Keratinocyte (primary cell): ENCODE measurements at regions not wholly inside any gene's neighbourhood (a gene's known extent, or its start where the extent isn't known, plus 50 kb on each side); places are given as distances from the start of the nearest gene placed in this dataset.

Experiments used
- DNase-seq: peaks from one replicate; pipeline ENCODE4 v3.0.0-alpha.2; 2011; ENCODE audit warnings: low read depth, missing footprints, low spot score
- FAIRE-seq: peaks from 2 replicates; lab custom pipeline; 2011; peaks lifted over from hg19 to GRCh38; lab: Jason Lieb, UNC
- H2AFZ ChIP-seq: 2 replicates; pipeline ENCODE4 v1.6.0; 2012; ENCODE audit warnings: low read length, control low read depth, inconsistent platforms; ENCODE audit not compliant: control insufficient read depth
- H3K27ac ChIP-seq: 2 replicates; pipeline ENCODE4 v1.5.1; 2011; ENCODE audit warnings: low read length; ENCODE audit not compliant: control insufficient read depth, insufficient read depth
- H3K27me3 ChIP-seq: 3 replicates; pipeline ENCODE4 v1.6.0; 2011; ENCODE audit warnings: low read length; ENCODE audit not compliant: control insufficient read depth, insufficient read depth; ENCODE audit errors: extremely low read depth
- H3K36me3 ChIP-seq, 2 experiments: 2 replicates in 1 of 2; 3 replicates in 1 of 2; pipeline ENCODE4 v1.5.1; 2011; ENCODE audit warnings: low read length in 2 of 2, mild to moderate bottlenecking in 1 of 2; ENCODE audit not compliant: control insufficient read depth in 2 of 2, insufficient read depth in 2 of 2; ENCODE audit errors: extremely low read depth in 1 of 2
- H3K4me1 ChIP-seq: 3 replicates; pipeline ENCODE4 v1.5.1; 2011; ENCODE audit warnings: low read length; ENCODE audit not compliant: control insufficient read depth, insufficient read depth; ENCODE audit errors: extremely low read depth
- H3K4me2 ChIP-seq: 3 replicates; pipeline ENCODE4 v1.6.0; 2011; ENCODE audit warnings: low read depth, low read length; ENCODE audit not compliant: control insufficient read depth, insufficient read depth; ENCODE audit errors: extremely low read depth
- H3K4me3 ChIP-seq, 3 experiments: fragments of 200-600 bp in 1 of 3; sonication (generic) in 1 of 3; 2 replicates in 2 of 3; 3 replicates in 1 of 3; pipeline ENCODE4 v1.5.1; 2011 to 2016; ENCODE audit warnings: low read length in 3 of 3, mild to moderate bottlenecking in 3 of 3, control low read depth in 2 of 3, inconsistent platforms in 1 of 3, low read depth in 1 of 3, mixed read lengths in 1 of 3, mixed run types in 1 of 3, moderate library complexity in 1 of 3; ENCODE audit not compliant: control insufficient read depth in 2 of 3, insufficient read depth in 2 of 3; ENCODE audit errors: extremely low read depth in 1 of 3
- H3K79me2 ChIP-seq: 2 replicates; pipeline ENCODE4 v1.6.0; 2012; ENCODE audit warnings: low read length; ENCODE audit not compliant: control insufficient read depth, insufficient read depth
- H3K9ac ChIP-seq: 3 replicates; pipeline ENCODE4 v1.6.0; 2011; ENCODE audit warnings: low read length; ENCODE audit not compliant: control insufficient read depth, insufficient read depth; ENCODE audit errors: extremely low read depth
- H3K9me1 ChIP-seq: 3 replicates; pipeline ENCODE4 v1.6.0; 2011; ENCODE audit warnings: low read length; ENCODE audit not compliant: control insufficient read depth, insufficient read depth; ENCODE audit errors: extremely low read depth
- H3K9me3 ChIP-seq: 2 replicates; pipeline ENCODE4 v1.5.1; 2012; ENCODE audit warnings: low read depth, low read length; ENCODE audit not compliant: control insufficient read depth
- H4K20me1 ChIP-seq: 3 replicates; pipeline ENCODE4 v1.6.0; 2011; ENCODE audit warnings: low read length; ENCODE audit not compliant: control insufficient read depth, insufficient read depth; ENCODE audit errors: extremely low read depth
- EZH2 ChIP-seq: IDR thresholded peaks from one replicate; pipeline ENCODE4 v1.6.1; 2012; ENCODE audit warnings: inconsistent platforms, mild to moderate bottlenecking, low read length, moderate library complexity
- dilution Hi-C: fragments of 300-500 bp; cut with MboI; formaldehyde crosslinking; loops from one replicate; pipeline ENCODE4 v1.7.0; 2020; ENCODE audit warnings: low sequenced_read_pairs; ENCODE audit not compliant: extremely low pct_ligation_motif_present
- TF ChIP-seq, protein P1 (sequence below), 3 experiments: IDR thresholded peaks in 1 of 3; conservative IDR thresholded peaks in 1 of 3; optimal IDR thresholded peaks in 1 of 3; 2 replicates in 2 of 3; 3 replicates in 1 of 3; pipeline versions ENCODE3 to v1.5.1; 2011; ENCODE audit warnings: low read length in 3 of 3, mild to moderate bottlenecking in 3 of 3, moderate library complexity in 2 of 3, control low read depth in 1 of 3, inconsistent platforms in 1 of 3; ENCODE audit not compliant: insufficient read depth in 2 of 3; ENCODE audit errors: extremely low read depth in 1 of 3

DNA sequence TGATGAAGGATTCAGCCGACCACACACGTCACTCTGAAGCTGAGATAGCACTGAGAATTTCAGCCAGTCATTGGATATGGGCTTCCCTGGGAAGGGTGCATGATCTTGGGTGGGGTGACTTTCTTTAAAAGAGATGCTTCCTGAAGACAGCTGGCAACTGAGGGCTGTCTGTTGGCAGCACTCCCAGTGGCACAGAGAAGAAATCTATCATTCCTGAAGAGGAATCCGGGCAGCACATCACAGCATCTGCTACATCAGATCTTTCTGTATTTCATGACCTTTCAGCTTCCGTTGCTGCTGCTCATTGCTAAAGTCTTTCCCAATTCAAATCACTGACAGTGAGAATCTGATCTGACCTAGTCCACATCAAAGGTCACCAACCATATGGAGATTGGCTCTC lies 193.8 kb upstream of the RBPJ start:
- Histone ChIP-seq H3K4me1 (peaks cover 16% of the 10 kb centered on the region), H2AFZ (no peak overlapping the region), H3K4me2 (no peak overlapping the region), H3K9me3 (no peaks in the 10 kb centered on the region), H3K9me1 (no peaks in the 10 kb centered on the region), H3K27ac (no peak overlapping the region), H3K9ac (no peak overlapping the region), H3K4me3 (no peak overlapping the region), H4K20me1 (no peaks in the 10 kb centered on the region), H3K36me3 (no peaks in the 10 kb centered on the region), H3K27me3 (no peaks in the 10 kb centered on the region), H3K79me2 (no peaks in the 10 kb centered on the region)
- TF ChIP-seq, protein P1, sequence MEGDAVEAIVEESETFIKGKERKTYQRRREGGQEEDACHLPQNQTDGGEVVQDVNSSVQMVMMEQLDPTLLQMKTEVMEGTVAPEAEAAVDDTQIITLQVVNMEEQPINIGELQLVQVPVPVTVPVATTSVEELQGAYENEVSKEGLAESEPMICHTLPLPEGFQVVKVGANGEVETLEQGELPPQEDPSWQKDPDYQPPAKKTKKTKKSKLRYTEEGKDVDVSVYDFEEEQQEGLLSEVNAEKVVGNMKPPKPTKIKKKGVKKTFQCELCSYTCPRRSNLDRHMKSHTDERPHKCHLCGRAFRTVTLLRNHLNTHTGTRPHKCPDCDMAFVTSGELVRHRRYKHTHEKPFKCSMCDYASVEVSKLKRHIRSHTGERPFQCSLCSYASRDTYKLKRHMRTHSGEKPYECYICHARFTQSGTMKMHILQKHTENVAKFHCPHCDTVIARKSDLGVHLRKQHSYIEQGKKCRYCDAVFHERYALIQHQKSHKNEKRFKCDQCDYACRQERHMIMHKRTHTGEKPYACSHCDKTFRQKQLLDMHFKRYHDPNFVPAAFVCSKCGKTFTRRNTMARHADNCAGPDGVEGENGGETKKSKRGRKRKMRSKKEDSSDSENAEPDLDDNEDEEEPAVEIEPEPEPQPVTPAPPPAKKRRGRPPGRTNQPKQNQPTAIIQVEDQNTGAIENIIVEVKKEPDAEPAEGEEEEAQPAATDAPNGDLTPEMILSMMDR (optimal IDR thresholded peaks at IDR 0.05 in 1 of 3, IDR thresholded peaks at IDR 0.05 in 1 of 3, conservative IDR thresholded peaks at IDR 0.05 in 1 of 3; ENCODE audit: extremely low read depth in 1 of 3, insufficient read depth in 2 of 3, low read length in 3 of 3), result no peak
- no peak for TF ChIP-seq EZH2
- FAIRE-seq (no peak), DNase-seq (no peak)
- dilution Hi-C loops, result no loop called here

- no peak overlapping the region for H2AFZ ChIP-seq
- peak overlapping the region; percentile 10 for H3K27ac ChIP-seq
- H4K20me1 ChIP-seq, result no peaks in the 10 kb centered on the region
- peak overlapping the region; percentile 25 for H3K4me2 ChIP-seq
- H3K9ac ChIP-seq, result no peak overlapping the region
- no peak overlapping the region for H3K4me3 ChIP-seq
- H3K9me3 ChIP-seq, result no peaks in the 10 kb centered on the region
- no peaks in the 10 kb centered on the region for H3K79me2 ChIP-seq
- FAIRE-seq (peak; percentile 96), DNase-seq (peak; percentile 83)
- TF ChIP-seq EZH2, result no peak
- TF ChIP-seq, protein P1 (optimal IDR thresholded peaks at IDR 0.05 in 1 of 3, IDR thresholded peaks at IDR 0.05 in 1 of 3, conservative IDR thresholded peaks at IDR 0.05 in 1 of 3; ENCODE audit: extremely low read depth in 1 of 3, insufficient read depth in 2 of 3, low read length in 3 of 3), result peak in 2 of 3 experiments; percentile 29 to 41
- peaks cover 16% of the 10 kb centered on the region for H3K4me1 ChIP-seq
- H3K36me3 ChIP-seq, result no peaks in the 10 kb centered on the region
- H3K9me1 ChIP-seq, result no peaks in the 10 kb centered on the region
- H3K27me3 ChIP-seq, result no peaks in the 10 kb centered on the region
- dilution Hi-C loops, result no loop called here
Measured at GRCh38 chr4:26127851-26128337, 192.9 kb upstream of the RBPJ start.
